Endothelial cell of umbilical vein (primary cell): ENCODE measurements at regions not wholly inside any gene's neighbourhood (a gene's known extent, or its start where the extent isn't known, plus 50 kb on each side); places are given as distances from the start of the nearest gene placed in this dataset.

Source experiments
- BruUV-seq: library from RNA; stranded (reverse); fragments of 400-500 nt; replicated peaks from 2 replicates; lab custom pipeline; 2021; lab: Mats Ljungman, UMichigan
- CTCF ChIA-PET: fragments of 300-600, 350-600 bp; sonication (Branson Sonifier 250); formaldehyde crosslinking; loops from one replicate; lab custom pipeline; 2021; ENCODE audit warnings: antibody characterized with exemption, inconsistent platforms; lab: Charles Lee
- POLR2A ChIA-PET: fragments of 300-600, 350-600 bp; sonication (Branson Sonifier 250); formaldehyde crosslinking; loops from one replicate; lab custom pipeline; 2021; ENCODE audit warnings: antibody characterized with exemption, inconsistent platforms; lab: Charles Lee
- DNase-seq: peaks from one replicate; pipeline ENCODE4 v3.0.0-alpha.2; 2011; ENCODE audit warnings: low read depth, low spot score
- FAIRE-seq: peaks from 2 replicates; lab custom pipeline; 2011; peaks lifted over from hg19 to GRCh38; lab: Jason Lieb, UNC
- H2AFZ ChIP-seq: 2 replicates; pipeline ENCODE4 v1.6.0; 2012; ENCODE audit warnings: low read depth, low read length, control low read depth, inconsistent platforms
- H3K27ac ChIP-seq: 2 replicates; pipeline ENCODE4 v1.5.1; 2011; ENCODE audit warnings: low read depth, mild to moderate bottlenecking, control low read depth, low read length, moderate library complexity; ENCODE audit not compliant: insufficient read depth
- H3K27me3 ChIP-seq, 2 experiments: 2 replicates each; pipeline versions ENCODE4 v1.6.0 to v1.6.1; 2011; ENCODE audit warnings: low read length in 2 of 2, mixed read lengths in 1 of 2; ENCODE audit not compliant: control insufficient read depth in 2 of 2, insufficient read depth in 2 of 2
- H3K36me3 ChIP-seq, 2 experiments: 2 replicates in 1 of 2; 3 replicates in 1 of 2; pipeline ENCODE4 v1.5.1; 2011; ENCODE audit warnings: low read length in 2 of 2, mild to moderate bottlenecking in 1 of 2, moderate library complexity in 1 of 2; ENCODE audit not compliant: control insufficient read depth in 2 of 2, insufficient read depth in 2 of 2; ENCODE audit errors: extremely low read depth in 1 of 2
- H3K4me1 ChIP-seq: 3 replicates; pipeline ENCODE4 v1.5.1; 2011; ENCODE audit warnings: mild to moderate bottlenecking, low read length; ENCODE audit not compliant: control insufficient read depth, insufficient read depth; ENCODE audit errors: extremely low read depth
- H3K4me2 ChIP-seq: 2 replicates; pipeline ENCODE4 v1.6.1; 2011; ENCODE audit warnings: low read length, control low read depth, mixed read lengths; ENCODE audit not compliant: insufficient read depth
- H3K4me3 ChIP-seq, 3 experiments: fragments of 200-600 bp in 1 of 3; sonication (generic), shearing (Covaris generic) in 1 of 3; replicated peaks in 1 of 3; 2 replicates each; pipeline ENCODE4 v1.5.1; 2011 to 2016; ENCODE audit warnings: control low read depth in 3 of 3, low read length in 3 of 3, mild to moderate bottlenecking in 2 of 3, inconsistent platforms in 1 of 3, low read depth in 1 of 3, moderate library complexity in 1 of 3; ENCODE audit not compliant: insufficient read depth in 1 of 3
- H3K79me2 ChIP-seq: 2 replicates; pipeline ENCODE4 v1.6.0; 2012; ENCODE audit warnings: low read length, inconsistent platforms; ENCODE audit not compliant: control insufficient read depth, insufficient read depth
- H3K9ac ChIP-seq: replicated peaks from 2 replicates; pipeline ENCODE3; 2011; ENCODE audit warnings: low read length, control low read depth; ENCODE audit not compliant: insufficient read depth; ENCODE audit errors: extremely low read depth
- H3K9me1 ChIP-seq: replicated peaks from 3 replicates; pipeline ENCODE4 v1.6.0; 2011; ENCODE audit warnings: mild to moderate bottlenecking, low read length; ENCODE audit not compliant: control insufficient read depth, insufficient read depth; ENCODE audit errors: extremely low read depth
- H3K9me3 ChIP-seq: replicated peaks from 2 replicates; pipeline ENCODE4 v1.5.1; 2012; ENCODE audit warnings: low read length, inconsistent platforms; ENCODE audit not compliant: control insufficient read depth, insufficient read depth
- H4K20me1 ChIP-seq: replicated peaks from 2 replicates; pipeline ENCODE3; 2011; ENCODE audit warnings: mild to moderate bottlenecking, low read length; ENCODE audit not compliant: control insufficient read depth, insufficient read depth; ENCODE audit errors: extremely low read depth
- EZH2 ChIP-seq: IDR thresholded peaks from 2 replicates; pipeline ENCODE4 v1.6.1; 2012; ENCODE audit warnings: borderline replicate concordance, low read depth, mild to moderate bottlenecking, moderate library complexity, low read length, inconsistent platforms; ENCODE audit not compliant: severe bottlenecking
- FOS ChIP-seq: IDR thresholded peaks from 2 replicates; pipeline ENCODE4 v1.6.1; 2011; ENCODE audit warnings: mild to moderate bottlenecking, low read length, moderate library complexity, borderline replicate concordance; ENCODE audit not compliant: insufficient read depth
- GATA2 ChIP-seq: IDR thresholded peaks from 2 replicates; pipeline ENCODE4 v1.7.0; 2011; ENCODE audit warnings: low read depth, mild to moderate bottlenecking, moderate library complexity, mixed read lengths, low read length; ENCODE audit not compliant: insufficient read length, insufficient read depth
- JUN ChIP-seq: IDR thresholded peaks from 2 replicates; pipeline ENCODE4 v1.6.1; 2011; ENCODE audit warnings: borderline replicate concordance, low read depth; ENCODE audit not compliant: insufficient read length, insufficient read depth
- MYC ChIP-seq: IDR thresholded peaks from one replicate; pipeline ENCODE4 v1.6.1; 2011; ENCODE audit warnings: mild to moderate bottlenecking, low read depth, low read length
- POLR2A ChIP-seq: IDR thresholded peaks from 2 replicates; pipeline ENCODE4 v1.6.1; 2012; ENCODE audit warnings: low read depth, mild to moderate bottlenecking, control low read depth, low read length
- POLR2AphosphoS5 ChIP-seq: IDR thresholded peaks from 2 replicates; pipeline ENCODE4 v1.6.1; 2012; ENCODE audit warnings: low read depth, mild to moderate bottlenecking, control low read depth, low read length, moderate library complexity; ENCODE audit not compliant: insufficient read depth
- dilution Hi-C: fragments of 300-500 bp; cut with MboI; formaldehyde crosslinking; loops from one replicate; pipeline ENCODE4 v1.15.0; 2019; ENCODE audit warnings: low sequenced_read_pairs; ENCODE audit not compliant: extremely low pct_ligation_motif_present
- intact Hi-C: fragments of 100-400 bp; cut with micrococcal nuclease; formaldehyde crosslinking; loops from one replicate; pipeline ENCODE4 v1.10.0; 2022
- TF ChIP-seq, protein P1 (sequence below): IDR thresholded peaks from 2 replicates; pipeline ENCODE4 v1.6.1; 2011; ENCODE audit not compliant: insufficient read depth, insufficient read length
- TF ChIP-seq, protein P2 (sequence below), 2 donors: IDR thresholded peaks; 1 replicate in 1 of 2; 2 replicates in 1 of 2; pipeline ENCODE4 v1.5.1; 2011; ENCODE audit warnings: low read length in 2 of 2, mild to moderate bottlenecking in 2 of 2, moderate library complexity in 2 of 2, control low read depth in 1 of 2, inconsistent platforms in 1 of 2, low read depth in 1 of 2; ENCODE audit not compliant: insufficient read depth in 1 of 2; ENCODE audit errors: extremely low read depth in 1 of 2

DNA sequence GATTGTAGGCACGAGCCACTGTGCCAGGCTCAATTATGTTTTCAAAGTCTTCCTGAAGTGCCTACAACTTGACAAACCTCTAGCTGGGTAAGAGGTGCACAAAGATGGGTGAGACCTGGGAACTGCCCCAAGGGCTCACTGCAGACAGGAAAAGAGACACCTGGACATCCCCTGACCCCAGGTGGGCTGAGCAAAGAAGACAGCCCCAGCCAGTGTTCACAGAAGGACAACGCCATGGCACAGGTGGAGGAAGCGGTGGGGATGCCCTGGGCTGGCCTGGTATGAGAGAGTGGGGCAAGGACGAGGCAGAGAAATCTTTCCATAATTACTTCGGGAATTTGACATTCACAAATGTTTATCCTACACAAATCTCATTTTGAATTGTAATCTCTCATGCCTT lies 278.9 kb downstream of the SMOC2 start:
- no peak overlapping the region for H3K4me3 ChIP-seq

More for the DNA sequence above, 278.9 kb downstream of the SMOC2 start:
- Histone ChIP-seq H2AFZ (no peak overlapping the region), H3K9ac (no peak overlapping the region), H4K20me1 (no peaks in the 10 kb centered on the region), H3K79me2 (no peaks in the 10 kb centered on the region), H3K4me1 (no peaks in the 10 kb centered on the region), H3K9me1 (no peaks in the 10 kb centered on the region), H3K9me3 (peaks cover 2% of the 10 kb centered on the region), H3K36me3 (no peaks in the 10 kb centered on the region), H3K4me2 (no peak overlapping the region), H3K27ac (no peak overlapping the region), H3K27me3 (no peaks in the 10 kb centered on the region)
- no TSS peak for BruUV-seq
- intact Hi-C loops (no loop called here), dilution Hi-C loops (no loop called here)
- POLR2A ChIA-PET, result no interaction called here
- TF ChIP-seq, protein P1, sequence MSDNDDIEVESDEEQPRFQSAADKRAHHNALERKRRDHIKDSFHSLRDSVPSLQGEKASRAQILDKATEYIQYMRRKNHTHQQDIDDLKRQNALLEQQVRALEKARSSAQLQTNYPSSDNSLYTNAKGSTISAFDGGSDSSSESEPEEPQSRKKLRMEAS, result no peak
- TF ChIP-seq POLR2AphosphoS5 (no peak), MYC (no peak), FOS (no peak), EZH2 (no peak), JUN (no peak), GATA2 (no peak), POLR2A (no peak)
- TF ChIP-seq, protein P2, sequence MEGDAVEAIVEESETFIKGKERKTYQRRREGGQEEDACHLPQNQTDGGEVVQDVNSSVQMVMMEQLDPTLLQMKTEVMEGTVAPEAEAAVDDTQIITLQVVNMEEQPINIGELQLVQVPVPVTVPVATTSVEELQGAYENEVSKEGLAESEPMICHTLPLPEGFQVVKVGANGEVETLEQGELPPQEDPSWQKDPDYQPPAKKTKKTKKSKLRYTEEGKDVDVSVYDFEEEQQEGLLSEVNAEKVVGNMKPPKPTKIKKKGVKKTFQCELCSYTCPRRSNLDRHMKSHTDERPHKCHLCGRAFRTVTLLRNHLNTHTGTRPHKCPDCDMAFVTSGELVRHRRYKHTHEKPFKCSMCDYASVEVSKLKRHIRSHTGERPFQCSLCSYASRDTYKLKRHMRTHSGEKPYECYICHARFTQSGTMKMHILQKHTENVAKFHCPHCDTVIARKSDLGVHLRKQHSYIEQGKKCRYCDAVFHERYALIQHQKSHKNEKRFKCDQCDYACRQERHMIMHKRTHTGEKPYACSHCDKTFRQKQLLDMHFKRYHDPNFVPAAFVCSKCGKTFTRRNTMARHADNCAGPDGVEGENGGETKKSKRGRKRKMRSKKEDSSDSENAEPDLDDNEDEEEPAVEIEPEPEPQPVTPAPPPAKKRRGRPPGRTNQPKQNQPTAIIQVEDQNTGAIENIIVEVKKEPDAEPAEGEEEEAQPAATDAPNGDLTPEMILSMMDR (IDR thresholded peaks at IDR 0.05; ENCODE audit: extremely low read depth in 1 of 2, insufficient read depth in 1 of 2, low read depth in 1 of 2, low read length in 2 of 2), result no peak
- CTCF ChIA-PET, result no interaction called here
- FAIRE-seq (no peak), DNase-seq (no peak)
